GM12878 (cell line): ENCODE measurements at regions not wholly inside any gene's neighbourhood (a gene's known extent, or its start where the extent isn't known, plus 50 kb on each side); places are given as distances from the start of the nearest gene placed in this dataset.

Source experiments
- ATAC-seq: fragments of 200-7000 bp; cut with Tn5 transposase; 3 replicates; pipeline ENCODE4 v1.9.1; 2020; ENCODE audit warnings: mild to moderate bottlenecking, moderate library complexity
- BruUV-seq: library from RNA; stranded (reverse); fragments of 400-500 nt; replicated peaks from 2 replicates; lab custom pipeline; 2021; lab: Mats Ljungman, UMichigan
- CTCF ChIA-PET: fragments of 300-600 bp; sonication (Branson Sonifier 250); formaldehyde crosslinking; extraction: SDS; loops from one replicate; lab custom pipeline; 2021; ENCODE audit warnings: inconsistent platforms; lab: Yijun Ruan, JAX
- POLR2A ChIA-PET: fragments of 350-600 bp; formaldehyde crosslinking; extraction: SDS; loops from one replicate; lab custom pipeline; 2021; ENCODE audit warnings: inconsistent platforms; lab: Charles Lee
- RAD21 ChIA-PET: fragments of 300-600 bp; sonication (Branson Sonifier 250); formaldehyde crosslinking; loops from one replicate; lab custom pipeline; 2023; ENCODE audit warnings: antibody characterized with exemption; ENCODE audit not compliant: unreplicated experiment; lab: Charles Lee
- SMC1A ChIA-PET: fragments of 300-600 bp; sonication (Branson Sonifier 250); formaldehyde crosslinking; loops from one replicate; lab custom pipeline; 2023; ENCODE audit not compliant: unreplicated experiment, uncharacterized antibody; lab: Charles Lee
- DNase-seq: peaks from one replicate; pipeline ENCODE4 v3.0.0-alpha.2; 2011; ENCODE audit warnings: low read depth, low spot score
- FAIRE-seq: peaks from 3 replicates; lab custom pipeline; 2011; peaks lifted over from hg19 to GRCh38; lab: Jason Lieb, UNC
- H2AFZ ChIP-seq: 2 replicates; pipeline ENCODE4 v1.6.0; 2011; ENCODE audit warnings: low read depth, low read length, control low read depth; ENCODE audit not compliant: control insufficient read depth
- H3K27ac ChIP-seq: 2 replicates; pipeline ENCODE4 v1.5.1; 2011; ENCODE audit warnings: control low read depth; ENCODE audit not compliant: control insufficient read depth, insufficient read depth
- H3K27me3 ChIP-seq, 2 experiments: replicated peaks in 1 of 2; 2 replicates each; pipeline versions ENCODE4 v1.6.0 to v1.6.1; 2011; ENCODE audit warnings: low read length in 1 of 2; ENCODE audit not compliant: control insufficient read depth in 2 of 2, insufficient read depth in 2 of 2
- H3K36me3 ChIP-seq, 2 experiments: 2 replicates each; pipeline ENCODE4 v1.5.1; 2011; ENCODE audit warnings: low read length in 1 of 2; ENCODE audit not compliant: control insufficient read depth in 2 of 2, insufficient read depth in 2 of 2
- H3K4me1 ChIP-seq: 2 replicates; pipeline ENCODE4 v1.6.1; 2011; ENCODE audit warnings: mild to moderate bottlenecking, low read length, moderate library complexity, mixed read lengths; ENCODE audit not compliant: control insufficient read depth, insufficient read depth
- H3K4me2 ChIP-seq: 2 replicates; pipeline ENCODE4 v1.6.0; 2011; ENCODE audit warnings: control low read depth; ENCODE audit not compliant: control insufficient read depth, insufficient read depth
- H3K4me3 ChIP-seq: fragments of 200-600 bp; sonication (generic); 2 replicates; pipeline ENCODE4 v1.5.1; 2016
- H3K79me2 ChIP-seq: 2 replicates; pipeline ENCODE4 v1.6.0; 2011; ENCODE audit warnings: low read length; ENCODE audit not compliant: control insufficient read depth, insufficient read depth
- H3K9ac ChIP-seq: 2 replicates; pipeline ENCODE4 v1.8.0; 2011; ENCODE audit warnings: low read length, control low read depth, mixed read lengths; ENCODE audit not compliant: control insufficient read depth, insufficient read depth
- H3K9me3 ChIP-seq: replicated peaks from 3 replicates; pipeline ENCODE4 v1.5.1; 2011; ENCODE audit warnings: mild to moderate bottlenecking, low read length; ENCODE audit not compliant: control insufficient read depth, insufficient read depth
- H4K20me1 ChIP-seq: 2 replicates; pipeline ENCODE4 v1.6.0; 2011; ENCODE audit not compliant: control insufficient read depth, insufficient read depth
- CBX5 ChIP-seq: sonication (generic); IDR thresholded peaks from 2 replicates; pipeline ENCODE4 v1.6.1; 2016; ENCODE audit warnings: low read depth, moderate library complexity, mild to moderate bottlenecking, inconsistent platforms
- CHD1 ChIP-seq: IDR thresholded peaks from 2 replicates; pipeline ENCODE4 v1.6.1; 2012; ENCODE audit warnings: low read depth, low read length, improper control_type of control experiment
- CREB1 ChIP-seq: IDR thresholded peaks from 2 replicates; pipeline ENCODE4 v1.6.1; 2012; ENCODE audit warnings: low read depth, mild to moderate bottlenecking, inconsistent platforms
- IKZF1 ChIP-seq: fragments of 450-650 bp; conservative IDR thresholded peaks from 2 replicates; pipeline ENCODE4 v1.6.1; 2017; ENCODE audit warnings: antibody characterized with exemption, mild to moderate bottlenecking
- IRF3 ChIP-seq: fragments of 450-650 bp; IDR thresholded peaks from 2 replicates; pipeline ENCODE4 v1.6.1; 2014; ENCODE audit warnings: mild to moderate bottlenecking
- KDM1A ChIP-seq: fragments of 200-600 bp; sonication (generic); IDR thresholded peaks from 2 replicates; pipeline ENCODE4 v1.6.1; 2016; ENCODE audit warnings: borderline replicate concordance
- TARDBP ChIP-seq: IDR thresholded peaks from 2 replicates; pipeline ENCODE4 v1.6.1; 2016; ENCODE audit warnings: borderline replicate concordance
- ZBTB4 ChIP-seq: fragments of 450-650 bp; formaldehyde crosslinking; IDR thresholded peaks from 2 replicates; pipeline ENCODE4 v1.4.0; 2022; ENCODE audit warnings: mild to moderate bottlenecking, moderate library complexity
- ZSCAN29 ChIP-seq: fragments of 450-650 bp; IDR thresholded peaks from 2 replicates; pipeline ENCODE4 v1.6.1; 2017; ENCODE audit warnings: mild to moderate bottlenecking, moderate library complexity
- WGBS: methylation state at CpG from one replicate; pipeline ENCODE4 v1.1.6; 2016; ENCODE audit warnings: low lambda C conversion rate; ENCODE audit not compliant: insufficient replicate concordance, insufficient coverage; ENCODE audit errors: missing lambda C conversion rate; 5-methylcytosine and 5-hydroxymethylcytosine counted together
- in situ Hi-C: fragments of 300-500 bp; cut with MboI; formaldehyde crosslinking; loops from 9 replicates; pipeline ENCODE4 v1.14.3; 2018; ENCODE audit warnings: mixed read lengths
- intact Hi-C: fragments of 100-400 bp; cut with micrococcal nuclease; formaldehyde crosslinking; loops from one replicate; pipeline ENCODE4 v1.14.2; 2022; ENCODE audit not compliant: unreplicated experiment

- DNase-seq = no peak
- peaks cover 1% of the 10 kb centered on the region; the same call in 1 of the 3 replicates for H3K9me3 ChIP-seq
- H3K27ac ChIP-seq = no peak overlapping the region
- no peak for TF ChIP-seq CREB1
- no peak for TF ChIP-seq ZSCAN29
- no peak for TF ChIP-seq IKZF1
- no peak for TF ChIP-seq CBX5
- no peak for TF ChIP-seq CHD1
- TF ChIP-seq, all 136 proteins: peak for 0
- in situ Hi-C loops (no loop called here), intact Hi-C loops (no loop called here)
- no peaks in the 10 kb centered on the region for H3K79me2 ChIP-seq
- FAIRE-seq (no peak), ATAC-seq (no peak)
- SMC1A ChIA-PET = interaction anchor here (1.3 kb wide), 1 partner anchor 18 kb away, joined by 3 read pairs; no protein-coding TSS in a partner anchor
- no peak overlapping the region for H3K4me2 ChIP-seq
- POLR2A ChIA-PET = no interaction called here
- H3K36me3 ChIP-seq = no peaks in the 10 kb centered on the region
- RAD21 ChIA-PET = no interaction called here
- H3K4me1 ChIP-seq = no peaks in the 10 kb centered on the region
- WGBS = 27% methylated on average over 2 of the region's 2 CpGs
- BruUV-seq = no TSS peak
- H2AFZ ChIP-seq = no peak overlapping the region
- H3K9ac ChIP-seq = no peak overlapping the region
- 0 out of 4 replicates have a peak, but pooled peaks cover 0 to 4% of the 10 kb centered on the region in 2 experiments for H3K27me3 ChIP-seq
- CTCF ChIA-PET = no interaction called here
- H4K20me1 ChIP-seq = no peaks in the 10 kb centered on the region
- no peak overlapping the region for H3K4me3 ChIP-seq
Observed at GRCh38 chr17:72359274-72359673, 238.5 kb downstream of the SOX9 start.

- RAD21 ChIA-PET = no interaction called here
- CTCF ChIA-PET = no interaction called here
- Histone ChIP-seq H3K36me3 (no peaks in the 10 kb centered on the region), H2AFZ (no peak overlapping the region), H3K9ac (no peak overlapping the region), H3K27ac (no peak overlapping the region), H3K4me2 (no peak overlapping the region), H3K4me3 (no peak overlapping the region), H3K27me3 (0 out of 4 replicates have a peak, but pooled peaks cover 0 to 4% of the 10 kb centered on the region in 2 experiments), H3K9me3 (peaks cover 1% of the 10 kb centered on the region; the same call in 1 of the 3 replicates), H3K79me2 (no peaks in the 10 kb centered on the region), H4K20me1 (no peaks in the 10 kb centered on the region), H3K4me1 (no peaks in the 10 kb centered on the region)
- TF ChIP-seq IRF3 (no peak), TARDBP (no peak), ZBTB4 (CRISPR knock-in tag) (no peak), KDM1A (no peak)
- ATAC-seq = no peak
- no peak for DNase-seq
- SMC1A ChIA-PET = no interaction called here
- in situ Hi-C loops = no loop called here
- FAIRE-seq = no peak
- intact Hi-C loops = no loop called here
- POLR2A ChIA-PET = no interaction called here
- BruUV-seq = no TSS peak
- WGBS = 34% methylated on average over 5 of the region's 5 CpGs
Observed at GRCh38 chr17:72359811-72360210, 239.0 kb downstream of the SOX9 start.
